ENCODE measurements at regions not wholly inside any gene's neighbourhood (a gene's known extent, or its start where the extent isn't known, plus 50 kb on each side); places are given as distances from the start of the nearest gene placed in this dataset.

GRCh38 chr10:6912929-6913328 lies 332.9 kb upstream of the PRKCQ start:
- TF ChIP-seq, protein P1, sequence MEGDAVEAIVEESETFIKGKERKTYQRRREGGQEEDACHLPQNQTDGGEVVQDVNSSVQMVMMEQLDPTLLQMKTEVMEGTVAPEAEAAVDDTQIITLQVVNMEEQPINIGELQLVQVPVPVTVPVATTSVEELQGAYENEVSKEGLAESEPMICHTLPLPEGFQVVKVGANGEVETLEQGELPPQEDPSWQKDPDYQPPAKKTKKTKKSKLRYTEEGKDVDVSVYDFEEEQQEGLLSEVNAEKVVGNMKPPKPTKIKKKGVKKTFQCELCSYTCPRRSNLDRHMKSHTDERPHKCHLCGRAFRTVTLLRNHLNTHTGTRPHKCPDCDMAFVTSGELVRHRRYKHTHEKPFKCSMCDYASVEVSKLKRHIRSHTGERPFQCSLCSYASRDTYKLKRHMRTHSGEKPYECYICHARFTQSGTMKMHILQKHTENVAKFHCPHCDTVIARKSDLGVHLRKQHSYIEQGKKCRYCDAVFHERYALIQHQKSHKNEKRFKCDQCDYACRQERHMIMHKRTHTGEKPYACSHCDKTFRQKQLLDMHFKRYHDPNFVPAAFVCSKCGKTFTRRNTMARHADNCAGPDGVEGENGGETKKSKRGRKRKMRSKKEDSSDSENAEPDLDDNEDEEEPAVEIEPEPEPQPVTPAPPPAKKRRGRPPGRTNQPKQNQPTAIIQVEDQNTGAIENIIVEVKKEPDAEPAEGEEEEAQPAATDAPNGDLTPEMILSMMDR (IDR thresholded peaks at IDR 0.05), result no peak
- TF ChIP-seq ZFX (IDR thresholded peaks at IDR 0.05; ENCODE audit: borderline replicate concordance), result no peak
